OCI-LY3 (cell line): ENCODE measurements at regions not wholly inside any gene's neighbourhood (a gene's known extent, or its start where the extent isn't known, plus 50 kb on each side); places are given as distances from the start of the nearest gene placed in this dataset.
"Not testable (repeated sequence)": the region's sequence is repeated elsewhere in the genome, so short reads cannot be mapped to it uniquely, and the experiment has no call there.

Source experiments
- H2AFZ ChIP-seq: fragments of 200-600, 300-600 bp; shearing (Covaris generic); 2 replicates; pipeline ENCODE4 v1.6.0; 2014; ENCODE audit warnings: antibody characterized with exemption, low read depth, low read length
- H3K27ac ChIP-seq: fragments of 200-600, 300-600 bp; sonication (generic); 2 replicates; pipeline ENCODE4 v1.5.1; 2014; ENCODE audit warnings: mild to moderate bottlenecking, low read length, moderate library complexity, mixed read lengths
- H3K27me3 ChIP-seq: fragments of 200-600, 300-600 bp; sonication (generic); 2 replicates; pipeline ENCODE4 v1.6.1; 2014; ENCODE audit warnings: low read depth, low read length, mixed read lengths
- H3K36me3 ChIP-seq: fragments of 200-600, 300-600 bp; sonication (generic); replicated peaks from 2 replicates; pipeline ENCODE3; 2014; ENCODE audit warnings: low read depth, low read length, mixed read lengths
- H3K4me1 ChIP-seq: fragments of 300-600, 200-600 bp; sonication (generic); 2 replicates; pipeline ENCODE4 v1.6.1; 2014; ENCODE audit warnings: low read length, mixed read lengths
- H3K4me2 ChIP-seq: fragments of 200-600, 300-600 bp; sonication (generic); 2 replicates; pipeline ENCODE4 v1.6.1; 2014; ENCODE audit warnings: low read length, mixed read lengths
- H3K4me3 ChIP-seq: fragments of 300-600, 200-600 bp; sonication (generic); 2 replicates; pipeline ENCODE4 v1.5.1; 2014; ENCODE audit warnings: antibody characterized with exemption, mild to moderate bottlenecking, low read length, moderate library complexity
- H3K79me2 ChIP-seq: fragments of 300-600, 200-600 bp; shearing (Covaris generic); 2 replicates; pipeline ENCODE4 v1.6.1; 2014; ENCODE audit warnings: mild to moderate bottlenecking, low read length, mixed read lengths
- H3K9ac ChIP-seq: fragments of 300-600, 200-600 bp; shearing (Covaris generic); 2 replicates; pipeline ENCODE4 v1.6.0; 2014; ENCODE audit warnings: mild to moderate bottlenecking, low read length, moderate library complexity
- H3K9me3 ChIP-seq: fragments of 200-600, 300-600 bp; shearing (Covaris generic); 2 replicates; pipeline ENCODE4 v1.6.1; 2014; ENCODE audit warnings: low read length, mixed read lengths; ENCODE audit not compliant: insufficient read depth
- H4K20me1 ChIP-seq: fragments of 200-600, 300-600 bp; sonication (generic); 2 replicates; pipeline ENCODE4 v1.6.1; 2016; ENCODE audit warnings: low read length, mixed read lengths; ENCODE audit not compliant: insufficient read depth
- EZH2phosphoT487 ChIP-seq: fragments of 200-600 bp; shearing (Covaris generic); IDR thresholded peaks from 2 replicates; pipeline ENCODE4 v1.6.1; 2018; ENCODE audit warnings: antibody characterized with exemption, mixed run types, low read depth
- TF ChIP-seq, protein P1 (sequence below): fragments of 200-600, 300-600 bp; sonication (generic); IDR thresholded peaks from 2 replicates; pipeline ENCODE4 v1.5.1; 2014; ENCODE audit warnings: antibody characterized with exemption, low read length, low read depth

GRCh38 chr4:112082954-112083586, 62.2 kb upstream of the FAM241A start:
- H4K20me1 ChIP-seq, result no peaks in the 10 kb centered on the region
- no peak overlapping the region for H3K9ac ChIP-seq
- H3K4me3 ChIP-seq, result no peak overlapping the region
- H3K36me3 ChIP-seq, result no peaks in the 10 kb centered on the region
- H3K27me3 ChIP-seq, result no peaks in the 10 kb centered on the region
- H2AFZ ChIP-seq, result no peak overlapping the region
- H3K27ac ChIP-seq, result no peak overlapping the region
- no peaks in the 10 kb centered on the region for H3K79me2 ChIP-seq
- TF ChIP-seq, protein P1, sequence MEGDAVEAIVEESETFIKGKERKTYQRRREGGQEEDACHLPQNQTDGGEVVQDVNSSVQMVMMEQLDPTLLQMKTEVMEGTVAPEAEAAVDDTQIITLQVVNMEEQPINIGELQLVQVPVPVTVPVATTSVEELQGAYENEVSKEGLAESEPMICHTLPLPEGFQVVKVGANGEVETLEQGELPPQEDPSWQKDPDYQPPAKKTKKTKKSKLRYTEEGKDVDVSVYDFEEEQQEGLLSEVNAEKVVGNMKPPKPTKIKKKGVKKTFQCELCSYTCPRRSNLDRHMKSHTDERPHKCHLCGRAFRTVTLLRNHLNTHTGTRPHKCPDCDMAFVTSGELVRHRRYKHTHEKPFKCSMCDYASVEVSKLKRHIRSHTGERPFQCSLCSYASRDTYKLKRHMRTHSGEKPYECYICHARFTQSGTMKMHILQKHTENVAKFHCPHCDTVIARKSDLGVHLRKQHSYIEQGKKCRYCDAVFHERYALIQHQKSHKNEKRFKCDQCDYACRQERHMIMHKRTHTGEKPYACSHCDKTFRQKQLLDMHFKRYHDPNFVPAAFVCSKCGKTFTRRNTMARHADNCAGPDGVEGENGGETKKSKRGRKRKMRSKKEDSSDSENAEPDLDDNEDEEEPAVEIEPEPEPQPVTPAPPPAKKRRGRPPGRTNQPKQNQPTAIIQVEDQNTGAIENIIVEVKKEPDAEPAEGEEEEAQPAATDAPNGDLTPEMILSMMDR, result no peak
- no peak for TF ChIP-seq EZH2phosphoT487
- H3K4me1 ChIP-seq, result peaks cover 18% of the 10 kb centered on the region
- no peaks in the 10 kb centered on the region for H3K9me3 ChIP-seq
- H3K4me2 ChIP-seq, result no peak overlapping the region

- no peaks in the 10 kb centered on the region for H3K79me2 ChIP-seq
- no peak overlapping the region for H2AFZ ChIP-seq
- no peaks in the 10 kb centered on the region for H3K9me3 ChIP-seq
- no peaks in the 10 kb centered on the region for H3K36me3 ChIP-seq
- TF ChIP-seq EZH2phosphoT487, result no peak
- TF ChIP-seq, protein P1, result no peak
- no peaks in the 10 kb centered on the region for H4K20me1 ChIP-seq
- H3K4me1 ChIP-seq, result peaks cover 18% of the 10 kb centered on the region
- H3K27ac ChIP-seq, result no peak overlapping the region
- no peaks in the 10 kb centered on the region for H3K27me3 ChIP-seq
- no peak overlapping the region for H3K9ac ChIP-seq
- H3K4me2 ChIP-seq, result no peak overlapping the region
- no peak overlapping the region for H3K4me3 ChIP-seq
Observed at GRCh38 chr4:112083587-112084347, 61.5 kb upstream of the FAM241A start.

DNA sequence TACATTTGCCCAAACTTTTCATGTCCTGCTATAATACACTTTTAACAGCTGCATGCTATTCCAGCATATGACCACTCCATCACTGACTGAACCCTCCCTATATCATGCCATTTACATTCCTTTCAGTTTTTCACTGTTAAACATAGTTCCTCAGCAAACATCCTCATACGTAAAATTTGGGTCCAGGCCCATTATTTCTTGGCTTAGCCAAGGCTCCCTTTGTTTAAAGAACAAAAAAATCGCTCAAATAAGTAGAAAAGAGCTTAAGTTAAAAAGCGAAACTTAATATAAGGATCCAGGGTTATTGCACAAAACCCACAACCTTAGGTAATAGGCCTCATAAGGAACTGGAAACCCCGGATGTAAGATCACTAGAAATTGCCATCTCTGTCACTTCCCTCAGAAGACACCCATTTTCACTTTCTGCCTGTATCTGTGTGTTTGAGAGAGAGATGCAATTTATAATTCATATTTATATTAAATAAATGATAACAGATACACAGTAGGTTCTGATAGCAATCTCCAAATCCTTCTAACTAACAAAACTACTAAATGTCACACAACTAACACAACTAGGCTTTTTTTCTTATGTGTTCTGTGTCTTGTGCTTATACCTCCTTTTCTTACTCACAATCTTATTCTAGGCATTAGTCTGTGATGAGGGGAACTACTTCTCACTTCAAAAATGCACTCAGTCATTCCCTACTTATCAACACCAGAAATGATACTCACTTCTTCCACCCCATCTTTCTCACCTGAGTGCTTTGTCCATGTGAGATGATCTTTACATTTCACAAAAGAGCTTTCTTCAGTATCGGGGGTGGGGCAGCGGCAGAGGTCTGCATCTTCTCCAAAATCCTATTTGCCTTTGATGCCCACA, 59.9 kb upstream of the FAM241A start:
- 0 out of 2 replicates have a peak overlapping the region, but pooled peaks have one; percentile 64 for H2AFZ ChIP-seq
- H3K36me3 ChIP-seq, result no peaks in the 10 kb centered on the region
- H3K27ac ChIP-seq, result no peak overlapping the region
- TF ChIP-seq EZH2phosphoT487, result no peak
- TF ChIP-seq, protein P1, result no peak
- no peaks in the 10 kb centered on the region for H3K27me3 ChIP-seq
- peaks cover 12% of the 10 kb centered on the region for H3K4me1 ChIP-seq
- H3K79me2 ChIP-seq, result no peaks in the 10 kb centered on the region
- no peaks in the 10 kb centered on the region for H3K9me3 ChIP-seq
- H3K4me2 ChIP-seq, result peak overlapping the region; percentile 15; the same call in 1 of the 2 replicates
- no peak overlapping the region for H3K4me3 ChIP-seq
- H3K9ac ChIP-seq, result no peak overlapping the region
- no peaks in the 10 kb centered on the region for H4K20me1 ChIP-seq

GRCh38 chr4:112086036-112086434, 59.2 kb upstream of the FAM241A start:
- no peak for TF ChIP-seq EZH2phosphoT487
- TF ChIP-seq, protein P1, result no peak
- no peaks in the 10 kb centered on the region for H3K79me2 ChIP-seq
- H3K4me2 ChIP-seq, result no peak overlapping the region
- H3K36me3 ChIP-seq, result no peaks in the 10 kb centered on the region
- H3K27me3 ChIP-seq, result no peaks in the 10 kb centered on the region
- H3K9ac ChIP-seq, result no peak overlapping the region
- no peaks in the 10 kb centered on the region for H3K9me3 ChIP-seq
- H4K20me1 ChIP-seq, result no peaks in the 10 kb centered on the region
- peaks cover 12% of the 10 kb centered on the region for H3K4me1 ChIP-seq
- no peak overlapping the region for H2AFZ ChIP-seq
- H3K4me3 ChIP-seq, result no peak overlapping the region
- H3K27ac ChIP-seq, result no peak overlapping the region

GRCh38 chr4:112086661-112087060, 58.6 kb upstream of the FAM241A start:
- not testable (repeated sequence) for H3K4me3 ChIP-seq, H3K9ac ChIP-seq, H3K4me2 ChIP-seq

More at GRCh38 chr4:112086661-112087060, 58.6 kb upstream of the FAM241A start:
- not testable (repeated sequence) for H2AFZ ChIP-seq, H3K27me3 ChIP-seq, H3K27ac ChIP-seq, H3K36me3 ChIP-seq, H3K79me2 ChIP-seq, H3K9me3 ChIP-seq, H4K20me1 ChIP-seq
- H3K4me1 ChIP-seq, result peaks cover 12% of the 10 kb centered on the region
